Inflammatory macrophage treated with lipopolysaccharide for 4 hours (primary cell): ENCODE measurements at regions not wholly inside any gene's neighbourhood (a gene's known extent, or its start where the extent isn't known, plus 50 kb on each side); places are given as distances from the start of the nearest gene placed in this dataset.
"Not testable (repeated sequence)": the region's sequence is repeated elsewhere in the genome, so short reads cannot be mapped to it uniquely, and the experiment has no call there.

Experiments used
- DNase-seq: peaks from one replicate; pipeline ENCODE4 v3.0.0-alpha.2; 2020

- not testable (repeated sequence) for DNase-seq
Observed at GRCh38 chrX:3817480-3817879, 104.0 kb upstream of the PRKX start.

GRCh38 chrX:3815896-3816664 lies 102.6 kb upstream of the PRKX start:
- peak; percentile 8 for DNase-seq

GRCh38 chrX:3811331-3812311 lies 98.2 kb upstream of the PRKX start:
- DNase-seq: peak; percentile 45

- DNase-seq: no peak
Observed at GRCh38 chrX:3807906-3808305, 94.5 kb upstream of the PRKX start.

GRCh38 chrX:3806630-3807029 lies 93.2 kb upstream of the PRKX start:
- DNase-seq: no peak

- no peak for DNase-seq
Observed at GRCh38 chrX:3803713-3804112, 90.3 kb upstream of the PRKX start.

- no peak for DNase-seq
Observed at GRCh38 chrX:3803305-3803704, 89.9 kb upstream of the PRKX start.

- not testable (repeated sequence) for DNase-seq
Observed at GRCh38 chrX:3795411-3795810, 82.0 kb upstream of the PRKX start.

GRCh38 chrX:3791449-3791848 lies 78.0 kb upstream of the PRKX start:
- DNase-seq: no peak

- DNase-seq: no peak
Observed at GRCh38 chrX:3788494-3789233, 75.2 kb upstream of the PRKX start.

GRCh38 chrX:3787856-3788255 lies 74.4 kb upstream of the PRKX start:
- DNase-seq: no peak

- DNase-seq: peak; percentile 15
Observed at GRCh38 chrX:3785822-3786221, 72.4 kb upstream of the PRKX start.

- no peak for DNase-seq
Observed at GRCh38 chrX:3780564-3780963, 67.1 kb upstream of the PRKX start.

GRCh38 chrX:3779546-3779945 lies 66.1 kb upstream of the PRKX start:
- no peak for DNase-seq

GRCh38 chrX:3777416-3777815 lies 64.0 kb upstream of the PRKX start:
- DNase-seq: no peak

GRCh38 chrX:3771766-3772165 lies 58.3 kb upstream of the PRKX start:
- DNase-seq: no peak

- no peak for DNase-seq
Observed at GRCh38 chrX:3768881-3769280, 55.4 kb upstream of the PRKX start.
